ENCODE measurements at regions not wholly inside any gene's neighbourhood (a gene's known extent, or its start where the extent isn't known, plus 50 kb on each side); places are given as distances from the start of the nearest gene placed in this dataset.

- H3K36me3 ChIP-seq = no peaks in the 10 kb centered on the region
- no peak overlapping the region for H3K4me3 ChIP-seq
- no peaks in the 10 kb centered on the region for H3K27me3 ChIP-seq
- H3K9me3 ChIP-seq = no peaks in the 10 kb centered on the region
- no peak for DNase-seq
Measured at GRCh38 chr3:95049841-95050240, 987.0 kb downstream of the NSUN3 start.

GRCh38 chr3:95055288-95055687 is 992.4 kb downstream of the NSUN3 start:
- no peak for DNase-seq
- no peaks in the 10 kb centered on the region for H3K9me3 ChIP-seq
- no peak overlapping the region for H3K4me3 ChIP-seq
- H3K36me3 ChIP-seq = no peaks in the 10 kb centered on the region
- H3K27me3 ChIP-seq = no peaks in the 10 kb centered on the region

GRCh38 chr3:95082191-95082590 is 1019.3 kb downstream of the NSUN3 start:
- H3K27me3 ChIP-seq = no peaks in the 10 kb centered on the region
- H3K4me3 ChIP-seq = no peak overlapping the region
- no peak for DNase-seq
- no peaks in the 10 kb centered on the region for H3K36me3 ChIP-seq
- H3K9me3 ChIP-seq = no peaks in the 10 kb centered on the region

GRCh38 chr3:95084738-95085137 is 1021.9 kb downstream of the NSUN3 start:
- no peak overlapping the region for H3K4me3 ChIP-seq
- no peak for DNase-seq
- no peaks in the 10 kb centered on the region for H3K27me3 ChIP-seq
- H3K9me3 ChIP-seq = no peaks in the 10 kb centered on the region
- no peaks in the 10 kb centered on the region for H3K36me3 ChIP-seq

GRCh38 chr3:95088464-95088863 is 1025.6 kb downstream of the NSUN3 start:
- Histone ChIP-seq H3K9me3 (no peaks in the 10 kb centered on the region), H3K36me3 (no peaks in the 10 kb centered on the region), H3K4me3 (no peak overlapping the region), H3K27me3 (no peaks in the 10 kb centered on the region)
- DNase-seq = no peak

- no peaks in the 10 kb centered on the region for H3K27me3 ChIP-seq
- H3K9me3 ChIP-seq = no peaks in the 10 kb centered on the region
- H3K36me3 ChIP-seq = no peaks in the 10 kb centered on the region
- H3K4me3 ChIP-seq = no peak overlapping the region
- DNase-seq = no peak
Measured at GRCh38 chr3:95097493-95097892, 1034.6 kb downstream of the NSUN3 start.

GRCh38 chr3:95120921-95121320 is 1058.1 kb downstream of the NSUN3 start:
- Histone ChIP-seq H3K9me3 (no peaks in the 10 kb centered on the region), H3K4me3 (no peak overlapping the region), H3K36me3 (no peaks in the 10 kb centered on the region), H3K27me3 (no peaks in the 10 kb centered on the region)
- DNase-seq = no peak

GRCh38 chr3:95123104-95123503 is 1060.2 kb downstream of the NSUN3 start:
- no peak for DNase-seq
- Histone ChIP-seq H3K9me3 (no peaks in the 10 kb centered on the region), H3K27me3 (no peaks in the 10 kb centered on the region), H3K36me3 (no peaks in the 10 kb centered on the region), H3K4me3 (no peak overlapping the region)

- no peak for DNase-seq
- H3K9me3 ChIP-seq = no peaks in the 10 kb centered on the region
- H3K27me3 ChIP-seq = no peaks in the 10 kb centered on the region
- no peaks in the 10 kb centered on the region for H3K36me3 ChIP-seq
- H3K4me3 ChIP-seq = no peak overlapping the region
Measured at GRCh38 chr3:95134693-95135413, 1072.0 kb downstream of the NSUN3 start.

- H3K27me3 ChIP-seq = no peaks in the 10 kb centered on the region
- no peak overlapping the region for H3K4me3 ChIP-seq
- H3K36me3 ChIP-seq = no peaks in the 10 kb centered on the region
- H3K9me3 ChIP-seq = no peaks in the 10 kb centered on the region
- no peak for DNase-seq
Measured at GRCh38 chr3:95148107-95148506, 1085.2 kb downstream of the NSUN3 start.

- Histone ChIP-seq H3K9me3 (no peaks in the 10 kb centered on the region), H3K27me3 (no peaks in the 10 kb centered on the region), H3K4me3 (no peak overlapping the region), H3K36me3 (no peaks in the 10 kb centered on the region)
- no peak for DNase-seq
Measured at GRCh38 chr3:95151590-95151989, 1088.7 kb downstream of the NSUN3 start.

GRCh38 chr3:95154766-95155165 is 1091.9 kb downstream of the NSUN3 start:
- DNase-seq = no peak
- no peaks in the 10 kb centered on the region for H3K27me3 ChIP-seq
- H3K9me3 ChIP-seq = no peaks in the 10 kb centered on the region
- no peak overlapping the region for H3K4me3 ChIP-seq
- H3K36me3 ChIP-seq = no peaks in the 10 kb centered on the region

GRCh38 chr3:95162794-95163193 is 1099.9 kb downstream of the NSUN3 start:
- no peaks in the 10 kb centered on the region for H3K27me3 ChIP-seq
- no peak overlapping the region for H3K4me3 ChIP-seq
- no peak for DNase-seq
- H3K36me3 ChIP-seq = no peaks in the 10 kb centered on the region
- H3K9me3 ChIP-seq = no peaks in the 10 kb centered on the region

GRCh38 chr3:95167748-95168147 is 1104.9 kb downstream of the NSUN3 start:
- DNase-seq = no peak
- Histone ChIP-seq H3K27me3 (no peaks in the 10 kb centered on the region), H3K36me3 (no peaks in the 10 kb centered on the region), H3K9me3 (no peaks in the 10 kb centered on the region), H3K4me3 (no peak overlapping the region)

- no peaks in the 10 kb centered on the region for H3K27me3 ChIP-seq
- H3K9me3 ChIP-seq = no peaks in the 10 kb centered on the region
- no peaks in the 10 kb centered on the region for H3K36me3 ChIP-seq
- no peak for DNase-seq
- H3K4me3 ChIP-seq = no peak overlapping the region
Measured at GRCh38 chr3:95168526-95168925, 1105.7 kb downstream of the NSUN3 start.

- H3K36me3 ChIP-seq = no peaks in the 10 kb centered on the region
- H3K9me3 ChIP-seq = no peaks in the 10 kb centered on the region
- H3K4me3 ChIP-seq = no peak overlapping the region
- H3K27me3 ChIP-seq = no peaks in the 10 kb centered on the region
- DNase-seq = no peak
Measured at GRCh38 chr3:95172164-95172943, 1109.5 kb downstream of the NSUN3 start.

GRCh38 chr3:95177096-95177495 is 1114.2 kb downstream of the NSUN3 start:
- Histone ChIP-seq H3K4me3 (no peak overlapping the region), H3K9me3 (no peaks in the 10 kb centered on the region), H3K36me3 (no peaks in the 10 kb centered on the region), H3K27me3 (no peaks in the 10 kb centered on the region)
- no peak for DNase-seq

GRCh38 chr3:95184038-95184437 is 1121.2 kb downstream of the NSUN3 start:
- Histone ChIP-seq H3K4me3 (no peak overlapping the region), H3K36me3 (no peaks in the 10 kb centered on the region), H3K27me3 (no peaks in the 10 kb centered on the region), H3K9me3 (no peaks in the 10 kb centered on the region)
- DNase-seq = no peak
